Natural killer cell treated with Interleukin-12 subunit alpha and Interleukin-12 subunit beta and Interleukin-15 and Interleukin-18, amount 100 ng/mL, for 72 hours (primary cell): ENCODE measurements at regions not wholly inside any gene's neighbourhood (a gene's known extent, or its start where the extent isn't known, plus 50 kb on each side); places are given as distances from the start of the nearest gene placed in this dataset.

ENCODE experiments used
- ATAC-seq, 2 donors: fragments of 150-1000 bp; cut with Tn5 transposase in 1 of 2; sonication (Bioruptor Pico), chemical (Tn5 transposase) in 1 of 2; 2 replicates each; pipeline ENCODE4 v1.10.0; 2021
- DNase-seq: peaks from one replicate; pipeline ENCODE4 v3.0.0; 2022; ENCODE audit warnings: low spot score
- H3K27ac Mint-ChIP-seq, 2 donors: 1 replicate in 1 of 2; 2 replicates in 1 of 2; pipeline ENCODE4 v1.8.0; 2022; ENCODE audit warnings: mixed read lengths in 2 of 2, mild to moderate bottlenecking in 1 of 2, moderate library complexity in 1 of 2
- H3K27me3 Mint-ChIP-seq, 2 donors: 1 replicate in 1 of 2; 2 replicates in 1 of 2; pipeline ENCODE4 v1.8.0; 2022; ENCODE audit warnings: mixed read lengths in 2 of 2
- H3K36me3 Mint-ChIP-seq: one replicate; pipeline ENCODE4 v1.8.0; 2022; ENCODE audit warnings: mixed read lengths
- H3K4me1 Mint-ChIP-seq, 2 donors: 1 replicate in 1 of 2; 2 replicates in 1 of 2; pipeline ENCODE4 v1.8.0; 2022; ENCODE audit warnings: low read depth in 2 of 2, mixed read lengths in 2 of 2, mild to moderate bottlenecking in 1 of 2
- H3K4me3 Mint-ChIP-seq: one replicate; pipeline ENCODE4 v1.8.0; 2022; ENCODE audit warnings: mixed read lengths
- H3K9me3 Mint-ChIP-seq: 2 replicates; pipeline ENCODE4 v1.8.0; 2022; ENCODE audit warnings: mixed read lengths

GRCh38 chr1:213933336-213933735, 54.4 kb upstream of the PROX1 start:
- H3K9me3 Mint-ChIP-seq: peaks cover 9% of the 10 kb centered on the region
- no peak for DNase-seq
- H3K4me3 Mint-ChIP-seq: no peak overlapping the region
- peaks cover 2 to 12% of the 10 kb centered on the region in 2 donors for H3K27me3 Mint-ChIP-seq
- H3K27ac Mint-ChIP-seq: no peak overlapping the region
- no peaks in the 10 kb centered on the region for H3K36me3 Mint-ChIP-seq
- no peaks in the 10 kb centered on the region for H3K4me1 Mint-ChIP-seq
- ATAC-seq: no peak

DNA sequence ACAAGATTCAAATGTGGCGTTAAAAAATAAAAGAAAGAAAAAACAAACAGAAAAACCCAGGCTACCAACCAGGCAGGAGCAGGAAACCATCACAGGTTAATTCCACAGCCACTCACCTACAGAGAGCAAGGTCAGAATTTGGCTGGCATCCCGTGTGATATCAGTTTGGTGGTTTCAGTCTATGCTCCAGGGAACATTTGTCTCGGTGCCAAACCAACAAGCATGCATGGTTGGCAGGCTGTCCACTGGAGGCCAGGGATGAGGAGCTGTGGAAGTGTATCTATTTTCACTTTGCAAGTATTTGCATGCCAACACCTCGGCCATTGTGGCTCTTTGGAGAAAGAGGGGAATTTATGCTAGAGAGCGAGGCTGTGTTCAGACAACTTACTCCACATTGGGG, 53.1 kb upstream of the PROX1 start:
- H3K9me3 Mint-ChIP-seq: peaks cover 9% of the 10 kb centered on the region
- H3K27me3 Mint-ChIP-seq: peaks cover 2 to 12% of the 10 kb centered on the region in 2 donors
- H3K27ac Mint-ChIP-seq: no peak overlapping the region
- no peaks in the 10 kb centered on the region for H3K4me1 Mint-ChIP-seq
- ATAC-seq (no peak), DNase-seq (no peak)
- no peaks in the 10 kb centered on the region for H3K36me3 Mint-ChIP-seq
- no peak overlapping the region for H3K4me3 Mint-ChIP-seq

DNA sequence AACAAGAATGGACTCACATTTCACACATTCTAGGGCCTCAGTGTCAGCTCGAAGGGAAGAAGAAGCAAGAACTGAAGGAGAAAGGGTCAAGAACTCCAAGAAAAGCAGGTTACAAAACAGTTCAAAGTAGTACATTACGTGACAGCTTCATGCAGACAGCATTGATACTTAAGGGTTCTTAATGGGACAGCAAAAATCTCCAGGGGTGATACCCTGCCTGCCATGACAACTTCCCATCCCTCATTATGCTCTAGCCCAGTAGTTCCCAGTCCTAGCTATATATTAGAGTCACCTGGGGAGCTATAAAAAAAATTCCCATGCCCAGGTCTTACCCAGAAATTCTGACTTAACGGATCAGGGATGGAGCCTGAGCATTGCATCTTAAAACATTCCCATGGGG, 51.2 kb upstream of the PROX1 start:
- ATAC-seq: no peak
- H3K27me3 Mint-ChIP-seq: peaks cover 0 to under 1% of the 10 kb centered on the region in 2 donors
- H3K4me3 Mint-ChIP-seq: no peak overlapping the region
- H3K4me1 Mint-ChIP-seq: no peaks in the 10 kb centered on the region
- H3K27ac Mint-ChIP-seq: no peak overlapping the region
- no peaks in the 10 kb centered on the region for H3K36me3 Mint-ChIP-seq
- H3K9me3 Mint-ChIP-seq: peaks cover 9% of the 10 kb centered on the region
- no peak for DNase-seq
